Hematopoietic multipotent progenitor cell treated with erythropoietin and hydrocortisone succinate and interleukin-3 and kit ligand, for 4 days (in vitro differentiated cells): ENCODE measurements at regions not wholly inside any gene's neighbourhood (a gene's known extent, or its start where the extent isn't known, plus 50 kb on each side); places are given as distances from the start of the nearest gene placed in this dataset.

Experiments used
- DNase-seq: peaks from one replicate; pipeline ENCODE4 v3.0.0-alpha.2; 2015

- DNase-seq: no peak
Measured at GRCh38 chr5:6235726-6236125, 142.6 kb downstream of the MED10 start.

DNA sequence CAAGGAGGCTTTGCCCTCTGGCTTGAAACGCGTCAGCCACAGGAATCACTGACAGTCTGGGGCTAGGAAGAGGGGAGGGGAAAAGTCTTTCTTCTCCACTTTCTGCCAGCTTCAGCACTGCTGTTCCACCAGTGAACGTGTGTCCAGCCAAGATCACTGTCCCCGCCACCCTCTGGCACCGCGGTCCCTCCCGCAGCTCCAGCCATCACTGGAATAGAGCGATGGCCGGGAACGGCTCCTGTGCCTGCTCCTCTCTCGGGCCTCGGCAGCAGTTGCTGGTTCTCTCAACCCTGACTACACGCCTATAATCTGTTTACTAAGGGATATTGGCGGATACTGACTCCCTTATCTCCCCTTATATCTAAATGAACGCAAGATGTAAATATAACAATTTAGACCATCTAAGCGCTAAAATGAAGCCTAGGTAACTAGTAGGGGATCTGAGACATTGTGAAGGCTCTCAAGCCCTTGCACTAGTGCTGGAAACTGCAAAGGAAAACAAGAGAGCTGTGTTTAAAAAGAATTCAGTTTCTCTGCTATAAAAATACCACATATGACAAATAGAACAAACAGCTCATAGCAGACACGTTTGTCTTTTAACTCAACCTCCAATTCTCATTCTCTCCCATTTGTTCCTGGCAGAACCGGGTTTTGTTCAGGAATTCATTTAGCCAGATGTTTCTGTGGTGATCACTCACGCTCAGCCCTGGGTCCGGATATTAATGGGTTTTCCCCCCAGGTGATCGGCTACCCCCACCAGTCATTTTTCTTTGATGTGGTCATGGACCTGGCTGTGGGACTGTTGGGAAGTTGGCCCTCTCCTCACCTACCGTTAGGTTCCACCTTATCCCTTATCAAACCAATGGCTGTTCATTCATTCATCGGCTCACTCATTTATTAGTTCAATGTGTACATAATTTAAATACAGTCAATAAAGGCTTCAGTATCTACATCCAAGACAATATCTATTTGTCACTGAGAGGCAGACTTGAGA, 149.8 kb downstream of the MED10 start:
- no peak for DNase-seq

GRCh38 chr5:6225121-6225607, 153.2 kb downstream of the MED10 start:
- no peak for DNase-seq

- no peak for DNase-seq
Measured at GRCh38 chr5:6224406-6224805, 153.9 kb downstream of the MED10 start.

DNA sequence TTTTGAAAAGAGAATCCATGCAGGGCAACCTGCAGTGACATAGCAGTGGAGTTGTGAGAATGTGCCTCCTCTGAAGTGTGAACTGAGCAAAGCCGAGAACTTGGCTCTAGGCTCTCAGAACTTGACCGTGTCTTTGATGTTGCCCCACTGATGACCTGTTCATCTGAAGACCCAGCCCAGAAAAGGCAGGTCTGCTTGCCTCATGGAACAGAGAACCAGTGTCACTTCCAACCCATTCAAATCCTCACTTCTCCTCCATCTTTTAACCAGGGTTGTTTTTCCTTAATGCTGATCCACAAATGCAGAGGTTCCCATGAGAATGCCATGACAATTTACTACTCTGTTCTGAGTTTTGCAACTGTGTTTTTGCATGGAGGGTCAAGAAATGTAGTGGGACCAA, 155.4 kb downstream of the MED10 start:
- DNase-seq: no peak

DNA sequence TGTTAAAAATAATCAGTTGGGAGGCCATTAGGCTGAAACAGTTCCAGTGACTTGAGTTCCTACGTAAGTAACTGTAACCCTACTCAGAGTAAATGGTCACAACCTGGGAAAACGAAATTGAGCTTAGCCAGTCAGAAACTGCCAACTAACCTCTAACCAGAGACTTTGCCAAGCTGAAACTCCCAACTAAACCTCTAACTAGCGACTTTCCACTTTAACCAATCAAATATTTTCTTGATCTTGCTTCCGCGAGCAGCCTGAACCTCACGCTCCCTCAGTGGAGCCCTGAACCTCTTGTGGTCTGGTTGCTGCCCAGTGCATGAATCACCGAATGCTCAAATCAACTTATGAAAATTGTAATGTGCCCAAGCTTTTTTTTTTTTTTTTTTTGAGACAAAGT, 156.2 kb downstream of the MED10 start:
- DNase-seq: no peak

- DNase-seq: no peak
Measured at GRCh38 chr5:6221141-6221626, 157.2 kb downstream of the MED10 start.

DNA sequence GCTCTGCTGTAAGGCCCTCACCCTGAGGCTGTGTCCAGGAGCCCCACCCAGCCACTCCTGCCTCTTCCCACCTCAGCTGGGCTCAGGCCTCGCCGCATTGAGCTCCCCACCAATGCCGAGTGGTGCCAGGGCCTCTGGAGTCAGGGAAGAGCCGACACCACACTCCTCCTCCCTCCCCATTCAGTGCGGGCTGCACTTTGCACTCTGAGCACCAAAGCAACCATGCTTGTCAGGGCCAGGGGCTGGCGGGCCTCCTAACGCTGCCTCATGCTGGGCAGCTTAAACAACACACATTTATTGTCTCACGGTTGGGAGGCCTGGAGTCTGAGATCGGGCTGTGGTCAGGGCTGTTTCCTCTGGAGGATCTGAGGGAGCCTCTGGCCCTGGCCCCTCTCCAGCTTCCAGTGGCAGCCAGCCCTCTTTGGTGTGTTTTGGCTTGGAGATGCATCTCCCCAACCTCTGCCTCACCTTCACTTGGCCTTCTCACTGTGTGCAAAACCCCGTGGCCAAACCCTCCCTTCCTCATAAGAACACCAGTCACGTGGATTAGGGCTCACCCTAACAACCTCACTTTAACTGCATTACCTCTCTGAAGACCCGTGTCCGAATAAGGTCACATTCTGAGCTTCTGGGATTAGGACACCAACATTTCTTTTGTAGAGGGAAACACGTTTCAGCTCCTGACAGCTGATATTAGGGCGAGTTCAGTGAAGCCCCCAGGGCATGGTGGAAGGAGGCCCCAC, 157.8 kb downstream of the MED10 start:
- DNase-seq: peak; percentile 6

DNA sequence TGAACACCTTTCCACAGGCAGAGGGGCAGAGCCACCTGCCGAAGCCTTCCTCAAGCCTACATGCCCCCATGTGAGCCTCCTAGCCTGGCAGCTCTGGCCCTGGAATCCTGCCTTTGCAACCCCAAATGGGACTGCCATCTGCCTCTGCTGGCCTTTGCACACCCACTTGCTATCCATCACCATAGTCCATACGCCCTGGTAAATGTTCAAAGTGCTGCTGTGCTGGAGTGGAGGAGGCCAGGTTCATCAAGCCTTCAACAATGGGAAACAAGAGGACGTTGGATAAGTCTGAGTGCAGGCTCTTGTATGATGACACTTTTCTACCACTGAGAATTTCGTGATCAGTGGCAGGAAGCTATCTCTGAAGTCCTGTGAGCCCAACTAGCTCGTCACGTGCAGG, 159.8 kb downstream of the MED10 start:
- DNase-seq: no peak

DNA sequence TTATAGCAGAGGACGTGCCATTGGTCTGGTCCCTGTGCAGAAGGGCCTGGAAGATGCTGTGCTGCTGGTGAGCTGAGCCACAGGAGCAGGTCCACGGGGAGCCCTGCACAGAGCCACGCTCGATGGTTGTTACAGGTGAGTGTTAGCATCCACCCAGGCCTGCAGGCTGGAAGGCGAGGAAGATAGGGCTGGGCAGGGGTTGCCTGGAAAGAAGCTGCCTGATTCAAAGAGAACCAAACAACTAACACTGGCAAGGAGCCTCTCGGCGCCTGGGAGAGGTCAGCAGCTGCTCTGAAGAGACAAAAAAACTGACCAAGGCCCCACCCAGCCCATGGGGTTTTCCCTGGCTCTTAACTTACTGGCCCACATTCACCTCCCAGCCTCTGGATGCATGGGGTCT, 160.2 kb downstream of the MED10 start:
- no peak for DNase-seq

GRCh38 chr5:6216471-6217075, 161.8 kb downstream of the MED10 start:
- DNase-seq: no peak

- no peak for DNase-seq
Measured at GRCh38 chr5:6215891-6216290, 162.5 kb downstream of the MED10 start.

GRCh38 chr5:6212244-6212643, 166.1 kb downstream of the MED10 start:
- DNase-seq: no peak

- DNase-seq: no peak
Measured at GRCh38 chr5:6206501-6206900, 171.8 kb downstream of the MED10 start.

DNA sequence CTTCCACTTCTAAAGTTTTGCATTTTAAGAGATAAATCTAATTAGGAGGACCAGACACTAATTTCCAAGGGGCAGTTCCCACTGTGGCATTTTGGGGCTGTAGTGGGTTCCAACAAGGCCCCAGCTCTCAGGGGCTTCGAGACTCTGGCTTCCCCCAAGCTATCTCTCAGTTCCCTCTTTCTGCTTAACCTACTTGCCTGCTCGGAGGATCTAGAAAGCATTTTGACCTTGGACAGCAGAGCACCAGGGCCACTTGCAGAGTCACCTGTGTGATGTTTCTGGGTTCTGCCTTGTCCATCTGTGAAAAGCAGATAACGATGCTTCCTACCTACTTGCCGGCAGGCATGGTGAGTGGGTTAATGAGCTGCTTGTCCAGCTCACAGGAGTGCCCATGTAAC, 175.4 kb downstream of the MED10 start:
- DNase-seq: no peak

- DNase-seq: peak; percentile 5
Measured at GRCh38 chr5:6202149-6202967, 176.0 kb downstream of the MED10 start.

GRCh38 chr5:6201631-6202030, 176.7 kb downstream of the MED10 start:
- DNase-seq: no peak

DNA sequence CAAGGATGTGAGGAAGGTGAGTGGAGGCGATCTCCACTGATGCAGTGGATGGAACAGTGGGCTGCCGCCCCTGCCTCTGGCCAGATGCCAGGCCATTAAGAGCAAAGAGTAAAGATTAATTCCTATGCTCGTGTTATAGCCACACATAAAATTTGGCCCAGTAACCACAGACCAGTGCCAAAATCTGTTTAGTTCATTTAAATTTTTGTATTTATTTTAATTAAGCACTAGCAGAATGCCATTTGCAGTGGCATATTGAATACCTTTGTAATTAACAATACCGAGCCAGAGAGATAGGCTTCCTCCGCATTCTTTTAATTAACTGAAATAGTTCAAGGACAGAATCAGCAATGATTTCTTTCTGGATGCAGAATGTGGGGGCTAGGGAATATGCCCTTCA, 179.8 kb downstream of the MED10 start:
- DNase-seq: no peak

GRCh38 chr5:6197427-6197826, 180.9 kb downstream of the MED10 start:
- no peak for DNase-seq

- no peak for DNase-seq
Measured at GRCh38 chr5:6195711-6196358, 182.5 kb downstream of the MED10 start.

- no peak for DNase-seq
Measured at GRCh38 chr5:6194906-6195612, 183.3 kb downstream of the MED10 start.
